A673 (cell line): ENCODE measurements at regions not wholly inside any gene's neighbourhood (a gene's known extent, or its start where the extent isn't known, plus 50 kb on each side); places are given as distances from the start of the nearest gene placed in this dataset.

Experiments
- CTCF ChIP-seq: fragments of 300-800, 200-600 bp; sonication (generic); conservative IDR thresholded peaks from 2 replicates; pipeline ENCODE4 v1.5.1; 2017; ENCODE audit warnings: low read depth, mild to moderate bottlenecking, antibody characterized with exemption, low read length, moderate library complexity, mixed read lengths
- EZH2 ChIP-seq: fragments of 200-600 bp; sonication (generic); IDR thresholded peaks from 2 replicates; pipeline ENCODE4 v1.6.1; 2017; ENCODE audit warnings: borderline replicate concordance, low read depth, mild to moderate bottlenecking, mixed read lengths, antibody characterized with exemption, low read length; ENCODE audit not compliant: poor library complexity, severe bottlenecking

DNA sequence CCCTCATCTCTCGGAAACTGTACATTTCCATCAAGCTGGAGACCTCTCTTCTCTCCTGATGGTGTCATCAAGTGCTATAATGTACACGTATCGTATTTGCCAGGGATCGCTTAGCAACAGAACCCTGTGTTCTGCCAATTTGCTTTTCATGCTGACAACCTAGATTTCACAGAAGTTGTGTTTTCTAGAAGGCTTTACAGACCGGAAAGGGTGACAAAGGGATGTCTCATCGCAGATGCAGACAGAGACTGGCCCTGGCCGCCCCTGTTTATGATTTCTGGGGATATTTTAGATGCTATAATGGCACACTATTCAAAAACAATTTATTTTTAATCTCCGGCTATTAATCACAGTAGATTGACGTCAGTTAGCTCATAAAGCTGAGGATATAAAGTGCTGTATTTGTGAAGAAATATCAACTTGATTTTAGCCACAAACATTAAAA lies 291.4 kb downstream of the IRS2 start:
- TF ChIP-seq CTCF (no peak), EZH2 (no peak)
